ENCODE measurements at regions not wholly inside any gene's neighbourhood (a gene's known extent, or its start where the extent isn't known, plus 50 kb on each side); places are given as distances from the start of the nearest gene placed in this dataset.

- H3K4me3 ChIP-seq (ENCODE audit: low read depth, low read length) = no peak overlapping the region
- no peak for DNase-seq (ENCODE audit: low read depth)
- no peak for TF ChIP-seq CTCF (IDR thresholded peaks at IDR 0.05; ENCODE audit: low read depth, low read length)
- TF ChIP-seq POLR2A (IDR thresholded peaks at IDR 0.05; ENCODE audit: extremely low read depth, insufficient read length) = no peak
- TF ChIP-seq MYC (IDR thresholded peaks at IDR 0.05; ENCODE audit: low read depth, low read length) = no peak
- TF ChIP-seq MAX (IDR thresholded peaks at IDR 0.05; ENCODE audit: low read depth, low read length) = no peak
Observed at GRCh38 chr1:162921311-162921710, 60.3 kb upstream of the CCDC190 start.

DNA sequence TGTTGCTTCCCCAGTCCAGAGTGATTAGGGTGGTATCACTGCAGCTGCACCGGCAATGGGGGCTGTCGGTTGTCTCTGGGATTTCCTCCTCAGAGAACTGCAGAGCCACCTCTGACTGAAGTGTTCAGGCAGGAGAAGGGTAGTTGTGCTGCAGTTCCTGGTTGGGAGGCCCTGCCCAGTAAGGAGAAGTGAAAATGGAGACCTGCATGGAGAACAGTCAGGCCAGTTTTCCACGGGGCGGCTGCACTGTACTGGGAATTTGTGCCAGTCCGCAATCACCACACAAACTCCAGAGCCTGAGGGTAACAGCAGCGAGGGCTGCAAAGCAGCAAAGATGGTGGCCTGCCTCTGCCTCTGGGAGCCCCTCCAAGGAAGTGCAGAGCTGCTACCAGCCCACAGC is 58.1 kb upstream of the CCDC190 start:
- DNase-seq (ENCODE audit: low read depth) = no peak
- no peak for TF ChIP-seq POLR2A (IDR thresholded peaks at IDR 0.05; ENCODE audit: extremely low read depth, insufficient read length)
- no peak for TF ChIP-seq MAX (IDR thresholded peaks at IDR 0.05; ENCODE audit: low read depth, low read length)
- no peak for TF ChIP-seq MYC (IDR thresholded peaks at IDR 0.05; ENCODE audit: low read depth, low read length)
- TF ChIP-seq CTCF (IDR thresholded peaks at IDR 0.05; ENCODE audit: low read depth, low read length) = no peak
- no peak overlapping the region for H3K4me3 ChIP-seq (ENCODE audit: low read depth, low read length)

GRCh38 chr1:162918151-162918754 is 57.3 kb upstream of the CCDC190 start:
- H3K4me3 ChIP-seq (ENCODE audit: low read depth, low read length) = no peak overlapping the region
- no peak for DNase-seq (ENCODE audit: low read depth)
- TF ChIP-seq CTCF (IDR thresholded peaks at IDR 0.05; ENCODE audit: low read depth, low read length) = no peak
- no peak for TF ChIP-seq MYC (IDR thresholded peaks at IDR 0.05; ENCODE audit: low read depth, low read length)
- TF ChIP-seq MAX (IDR thresholded peaks at IDR 0.05; ENCODE audit: low read depth, low read length) = no peak
- TF ChIP-seq POLR2A (IDR thresholded peaks at IDR 0.05; ENCODE audit: extremely low read depth, insufficient read length) = no peak

DNA sequence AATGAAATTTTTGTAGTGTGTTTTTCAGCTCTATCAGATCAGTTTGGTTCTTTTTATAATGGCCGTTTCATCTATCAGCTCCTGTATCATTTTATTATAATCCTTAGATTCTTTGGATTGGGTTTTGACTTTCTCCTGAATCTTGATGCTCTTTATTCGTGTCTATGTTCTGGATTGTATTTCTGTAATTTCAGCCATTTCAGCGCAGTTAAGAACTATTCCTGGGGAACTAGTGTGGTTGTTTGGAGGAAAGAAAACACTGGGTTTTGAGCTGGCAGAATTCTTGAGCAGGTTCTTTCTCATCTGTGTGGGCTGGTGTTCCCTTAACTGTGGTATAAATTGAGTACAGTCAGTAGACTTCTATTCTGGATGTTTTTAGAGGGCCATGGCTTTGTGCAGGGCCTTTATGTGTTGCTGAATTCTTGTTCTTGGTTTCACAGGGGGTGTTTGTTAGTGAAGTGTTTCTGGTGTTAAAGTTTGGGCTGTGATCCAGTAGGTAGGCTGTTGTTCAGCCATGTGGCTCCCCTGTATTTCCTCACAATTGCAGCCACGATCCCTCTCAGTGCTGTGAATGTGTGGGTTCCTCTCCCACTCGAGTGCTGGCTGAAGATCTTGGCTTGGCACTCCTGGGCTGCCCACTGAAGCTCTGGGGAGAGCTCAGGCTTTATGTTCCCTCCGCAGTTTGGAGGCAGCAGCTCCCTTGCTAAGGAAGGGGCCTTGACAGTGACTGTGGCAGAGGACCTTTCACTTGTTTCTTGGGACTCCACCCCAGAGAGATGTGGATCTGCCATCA is 56.0 kb upstream of the CCDC190 start:
- no peak for DNase-seq (ENCODE audit: low read depth)
- no peak for TF ChIP-seq POLR2A (IDR thresholded peaks at IDR 0.05; ENCODE audit: extremely low read depth, insufficient read length)
- no peak for TF ChIP-seq MAX (IDR thresholded peaks at IDR 0.05; ENCODE audit: low read depth, low read length)
- TF ChIP-seq MYC (IDR thresholded peaks at IDR 0.05; ENCODE audit: low read depth, low read length) = no peak
- TF ChIP-seq CTCF (IDR thresholded peaks at IDR 0.05; ENCODE audit: low read depth, low read length) = no peak
- no peak overlapping the region for H3K4me3 ChIP-seq (ENCODE audit: low read depth, low read length)

DNA sequence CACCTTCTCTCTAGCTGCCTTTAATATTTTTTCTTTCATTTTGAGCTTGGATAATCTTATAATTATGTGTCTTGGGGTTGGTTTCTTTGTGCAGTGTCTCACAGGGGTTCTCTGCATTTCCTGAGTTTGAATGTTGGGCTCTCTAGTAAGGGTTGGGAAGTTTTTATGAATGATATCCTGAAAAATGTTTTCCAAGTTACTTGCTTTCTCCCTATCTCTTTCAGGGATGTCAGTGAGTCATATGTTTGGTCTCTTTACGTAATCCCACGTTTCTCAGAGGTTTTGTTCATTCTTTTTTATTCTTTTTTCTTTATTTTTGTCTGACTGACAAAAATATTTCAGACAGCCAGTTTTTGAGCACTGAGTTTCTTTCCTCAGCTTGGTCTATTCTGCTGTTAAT is 55.4 kb upstream of the CCDC190 start:
- DNase-seq (ENCODE audit: low read depth) = no peak

More for the DNA sequence above, 55.4 kb upstream of the CCDC190 start:
- H3K4me3 ChIP-seq (ENCODE audit: low read depth, low read length) = no peak overlapping the region
- TF ChIP-seq CTCF (IDR thresholded peaks at IDR 0.05; ENCODE audit: low read depth, low read length) (no peak), MAX (IDR thresholded peaks at IDR 0.05; ENCODE audit: low read depth, low read length) (no peak), MYC (IDR thresholded peaks at IDR 0.05; ENCODE audit: low read depth, low read length) (no peak), POLR2A (IDR thresholded peaks at IDR 0.05; ENCODE audit: extremely low read depth, insufficient read length) (no peak)

All from NB4 (cell line).